Epithelial cell of proximal tubule (primary cell): ENCODE measurements at regions not wholly inside any gene's neighbourhood (a gene's known extent, or its start where the extent isn't known, plus 50 kb on each side); places are given as distances from the start of the nearest gene placed in this dataset.

Source experiments
- DNase-seq: peaks from one replicate; pipeline ENCODE4 v3.0.0-alpha.2; 2011; ENCODE audit warnings: low read depth
- H3K4me3 ChIP-seq: 2 replicates; pipeline ENCODE4 v1.5.1; 2011; ENCODE audit warnings: low read depth, mild to moderate bottlenecking, low read length
- TF ChIP-seq, protein P1 (sequence below): conservative IDR thresholded peaks from 2 replicates; pipeline ENCODE4 v1.5.1; 2012; ENCODE audit warnings: low read depth, mild to moderate bottlenecking, low read length

DNA sequence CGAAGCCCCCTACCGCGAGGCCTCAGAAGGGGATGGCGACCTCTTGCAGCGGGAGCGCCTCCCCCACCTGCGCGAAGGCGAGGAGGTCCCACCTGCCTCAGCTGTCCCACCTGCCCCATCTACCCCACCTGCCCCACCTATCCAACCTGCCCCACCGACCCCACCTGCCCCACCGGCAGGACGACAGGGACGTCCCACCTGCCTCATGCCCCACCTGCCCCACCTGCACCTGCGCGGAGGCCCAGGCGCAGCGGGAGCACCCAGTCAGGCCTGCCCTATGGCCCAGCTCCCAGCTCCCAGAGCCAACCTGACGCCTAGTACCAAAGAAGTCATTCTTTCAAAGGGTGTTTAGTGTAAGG lies 489.1 kb upstream of the SMIM21 start:
- TF ChIP-seq, protein P1, sequence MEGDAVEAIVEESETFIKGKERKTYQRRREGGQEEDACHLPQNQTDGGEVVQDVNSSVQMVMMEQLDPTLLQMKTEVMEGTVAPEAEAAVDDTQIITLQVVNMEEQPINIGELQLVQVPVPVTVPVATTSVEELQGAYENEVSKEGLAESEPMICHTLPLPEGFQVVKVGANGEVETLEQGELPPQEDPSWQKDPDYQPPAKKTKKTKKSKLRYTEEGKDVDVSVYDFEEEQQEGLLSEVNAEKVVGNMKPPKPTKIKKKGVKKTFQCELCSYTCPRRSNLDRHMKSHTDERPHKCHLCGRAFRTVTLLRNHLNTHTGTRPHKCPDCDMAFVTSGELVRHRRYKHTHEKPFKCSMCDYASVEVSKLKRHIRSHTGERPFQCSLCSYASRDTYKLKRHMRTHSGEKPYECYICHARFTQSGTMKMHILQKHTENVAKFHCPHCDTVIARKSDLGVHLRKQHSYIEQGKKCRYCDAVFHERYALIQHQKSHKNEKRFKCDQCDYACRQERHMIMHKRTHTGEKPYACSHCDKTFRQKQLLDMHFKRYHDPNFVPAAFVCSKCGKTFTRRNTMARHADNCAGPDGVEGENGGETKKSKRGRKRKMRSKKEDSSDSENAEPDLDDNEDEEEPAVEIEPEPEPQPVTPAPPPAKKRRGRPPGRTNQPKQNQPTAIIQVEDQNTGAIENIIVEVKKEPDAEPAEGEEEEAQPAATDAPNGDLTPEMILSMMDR: no peak
- no peak for DNase-seq
- peak overlapping the region; percentile 47 for H3K4me3 ChIP-seq

DNA sequence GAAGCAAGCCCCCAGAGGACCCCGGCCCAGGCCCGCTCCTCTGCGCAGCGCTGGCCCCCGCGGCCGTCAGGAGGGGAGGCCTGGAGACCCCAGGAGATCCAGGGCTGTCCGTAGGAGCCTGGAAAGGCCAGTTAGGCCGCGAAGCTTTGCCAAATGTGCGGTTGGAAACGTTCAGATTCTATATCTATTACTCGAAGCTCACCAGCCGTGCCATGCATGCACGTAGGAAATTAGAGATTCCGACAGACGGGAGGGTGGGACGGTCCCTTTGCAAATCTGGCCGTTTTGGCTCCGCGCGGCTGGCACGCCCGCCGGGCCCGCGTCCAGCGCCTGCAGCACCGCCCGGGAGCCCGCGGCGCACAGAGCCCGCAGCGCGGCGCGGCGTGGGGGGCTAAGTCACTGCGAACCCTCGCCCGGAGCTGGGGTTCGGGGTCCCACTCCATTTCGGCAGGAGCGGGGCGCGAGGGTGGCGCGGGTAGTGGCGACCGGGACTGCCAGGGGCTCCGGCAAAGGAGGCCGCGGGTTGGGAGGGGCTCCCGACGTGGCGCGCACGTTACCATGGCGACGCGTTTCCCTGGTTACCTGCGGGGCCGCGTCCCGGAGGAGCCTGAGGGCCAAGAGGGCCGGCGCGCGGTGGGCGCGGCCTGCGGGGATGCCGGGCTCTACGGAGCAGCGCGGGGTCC lies 488.6 kb upstream of the SMIM21 start:
- TF ChIP-seq, protein P1: no peak
- peak overlapping the region; percentile 47 for H3K4me3 ChIP-seq
- DNase-seq: no peak

DNA sequence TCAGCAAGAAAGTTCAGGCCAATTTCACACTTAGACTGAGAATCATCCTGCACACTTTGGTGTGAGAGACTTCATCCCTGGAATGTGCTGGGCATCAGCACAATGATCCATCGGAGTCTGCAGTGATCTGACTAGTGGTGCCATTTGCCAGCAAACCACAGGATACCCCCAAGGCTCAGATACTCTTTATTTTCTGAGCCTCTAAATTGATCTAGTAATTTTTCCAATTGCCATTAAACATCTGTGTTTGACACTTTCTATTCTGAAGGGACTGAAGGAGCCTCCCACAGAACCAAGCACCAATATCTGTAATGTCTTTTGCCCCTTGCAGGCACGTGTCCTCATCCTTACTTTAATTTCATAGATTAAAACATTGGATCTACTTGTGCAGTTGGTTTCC lies 485.3 kb upstream of the SMIM21 start:
- DNase-seq: no peak
- H3K4me3 ChIP-seq: no peak overlapping the region
- TF ChIP-seq, protein P1: no peak

DNA sequence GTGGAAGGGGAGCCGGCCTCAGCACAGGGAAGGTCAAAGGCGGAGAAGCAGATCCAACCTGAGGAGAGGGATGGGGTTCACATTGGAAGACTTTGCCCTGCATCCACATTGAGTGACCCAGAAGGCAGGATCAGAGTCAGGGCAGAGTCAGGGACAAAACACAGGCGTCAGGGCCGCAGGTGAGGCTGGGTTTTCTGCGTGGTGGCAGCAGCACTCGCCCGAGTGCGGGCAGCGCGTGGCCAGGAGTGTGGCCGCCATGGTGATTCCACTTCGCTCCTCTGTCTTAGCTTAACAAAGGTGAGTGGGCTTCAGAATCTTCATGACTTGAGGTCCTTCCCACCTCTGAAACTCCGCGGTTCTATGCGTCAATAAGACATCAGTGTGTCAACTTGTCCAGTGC lies 476.9 kb upstream of the SMIM21 start:
- no peak overlapping the region for H3K4me3 ChIP-seq
- no peak for DNase-seq
- TF ChIP-seq, protein P1: no peak

DNA sequence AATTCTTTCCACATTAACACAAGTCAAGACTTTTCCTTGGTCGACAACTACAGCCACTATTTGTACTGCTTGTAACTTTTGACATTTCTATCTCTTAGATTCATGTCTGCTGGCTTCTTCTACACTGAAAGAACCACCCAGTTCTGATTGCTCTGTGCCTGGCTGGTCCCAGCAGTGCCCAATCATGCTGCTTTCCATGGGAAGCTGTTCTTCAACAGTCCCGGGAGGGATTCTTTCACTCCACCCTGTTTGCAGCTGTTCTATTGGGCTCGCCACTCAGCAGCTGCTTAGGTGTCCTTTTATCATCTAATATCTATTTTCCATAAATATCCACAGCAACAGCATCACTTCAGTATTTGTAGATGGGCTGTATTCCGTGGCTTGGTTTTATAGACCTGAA lies 471.1 kb upstream of the SMIM21 start:
- TF ChIP-seq, protein P1: no peak
- no peak for DNase-seq
- H3K4me3 ChIP-seq: no peak overlapping the region

DNA sequence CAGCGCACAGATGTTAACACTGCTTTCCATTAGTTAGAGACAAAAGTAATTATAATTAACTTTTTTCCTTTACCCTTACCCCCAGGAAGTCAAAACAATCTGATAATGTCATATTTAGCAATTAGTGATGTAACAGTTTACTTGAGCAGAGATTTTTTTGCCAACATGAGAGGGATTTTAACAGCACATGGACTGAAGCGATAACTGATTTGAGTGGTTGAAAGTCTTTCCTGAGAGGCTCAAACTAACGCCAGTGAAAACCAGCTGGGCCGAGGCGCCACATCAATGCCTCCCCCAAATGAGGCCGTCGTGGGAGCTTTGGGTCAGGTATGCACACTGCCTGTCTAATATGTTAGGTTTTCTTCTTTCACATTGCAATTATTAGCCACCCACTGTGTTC lies 469.9 kb upstream of the SMIM21 start:
- no peak for DNase-seq
- H3K4me3 ChIP-seq: no peak overlapping the region
- TF ChIP-seq, protein P1: no peak

DNA sequence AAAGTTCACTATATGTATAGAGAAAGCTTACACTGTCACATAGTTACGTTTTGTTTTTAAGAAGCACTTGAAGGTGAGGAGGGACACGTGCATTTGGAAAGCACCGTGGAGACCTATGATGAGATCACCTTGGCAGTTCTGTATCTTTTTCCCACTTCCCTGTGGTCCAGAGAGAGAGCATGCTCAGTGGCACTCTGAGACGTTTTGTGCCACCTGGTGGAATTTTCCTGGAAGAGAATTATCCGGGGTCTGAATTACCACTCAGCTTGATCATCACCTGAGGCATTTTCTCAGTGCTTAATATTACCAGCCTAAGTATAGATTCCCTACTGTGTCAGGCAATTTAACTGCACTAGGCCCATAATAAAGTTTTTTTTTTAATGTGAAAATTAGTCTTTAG lies 469.4 kb upstream of the SMIM21 start:
- H3K4me3 ChIP-seq: no peak overlapping the region
- TF ChIP-seq, protein P1: peak; percentile 46
- no peak for DNase-seq
